Stimulated activated CD4-positive, alpha-beta T cell treated with anti-CD3 and anti-CD28 coated beads, Interleukin-4, amount 100 ng/mL, for 1 hour (primary cell): ENCODE measurements at regions not wholly inside any gene's neighbourhood (a gene's known extent, or its start where the extent isn't known, plus 50 kb on each side); places are given as distances from the start of the nearest gene placed in this dataset.
"Not testable (repeated sequence)": the region's sequence is repeated elsewhere in the genome, so short reads cannot be mapped to it uniquely, and the experiment has no call there.

Experiments used
- DNase-seq: peaks from one replicate; pipeline ENCODE4 v3.0.0-alpha.2; 2020

- DNase-seq = not testable (repeated sequence)
Observed at GRCh38 chr9:63912451-63912850, 1372.6 kb downstream of the FOXD4L5 start.

DNA sequence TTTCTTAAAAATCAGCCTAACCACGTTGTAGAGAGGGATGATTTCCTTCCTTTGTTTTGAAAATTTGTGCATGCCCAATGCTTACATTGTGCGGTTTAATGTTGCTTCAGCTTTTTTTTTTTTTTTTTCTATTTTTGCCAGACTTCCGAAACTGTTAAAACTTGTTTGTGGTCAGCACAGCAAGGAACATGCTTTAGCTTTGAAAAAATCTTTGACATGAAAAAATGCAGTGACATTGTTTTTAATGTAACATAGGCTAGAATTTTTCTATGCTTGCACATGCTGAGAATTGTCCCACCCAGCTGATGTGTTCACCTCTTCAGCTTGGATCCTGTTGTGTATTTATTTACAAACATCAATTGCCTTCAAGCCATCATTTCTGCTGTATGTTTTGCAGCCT, 1375.9 kb downstream of the FOXD4L5 start:
- DNase-seq = not testable (repeated sequence)

- DNase-seq = not testable (repeated sequence)
Observed at GRCh38 chr9:63899637-63900190, 1385.3 kb downstream of the FOXD4L5 start.

- DNase-seq = not testable (repeated sequence)
Observed at GRCh38 chr9:63881386-63881785, 1403.6 kb downstream of the FOXD4L5 start.

DNA sequence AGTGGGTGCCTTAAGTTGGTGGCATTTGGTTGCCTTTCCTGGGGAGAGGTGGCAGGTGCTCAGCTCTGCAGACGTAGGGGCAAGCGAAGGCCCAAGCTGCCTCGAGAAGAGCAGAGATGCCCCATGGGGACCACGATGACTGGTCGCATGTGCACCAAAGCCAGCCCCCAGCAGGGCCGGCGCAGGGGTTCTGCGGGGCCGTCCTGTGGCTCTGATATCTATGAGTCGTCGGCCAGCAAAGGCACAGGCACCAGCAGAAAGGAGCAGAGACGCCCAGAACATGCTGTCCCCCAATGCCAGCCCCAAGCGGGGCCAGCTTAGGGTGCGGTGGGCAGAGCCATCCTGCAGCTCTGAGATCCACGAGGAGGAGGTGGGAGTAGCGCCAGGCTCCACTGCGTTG, 1408.6 kb downstream of the FOXD4L5 start:
- DNase-seq = not testable (repeated sequence)

DNA sequence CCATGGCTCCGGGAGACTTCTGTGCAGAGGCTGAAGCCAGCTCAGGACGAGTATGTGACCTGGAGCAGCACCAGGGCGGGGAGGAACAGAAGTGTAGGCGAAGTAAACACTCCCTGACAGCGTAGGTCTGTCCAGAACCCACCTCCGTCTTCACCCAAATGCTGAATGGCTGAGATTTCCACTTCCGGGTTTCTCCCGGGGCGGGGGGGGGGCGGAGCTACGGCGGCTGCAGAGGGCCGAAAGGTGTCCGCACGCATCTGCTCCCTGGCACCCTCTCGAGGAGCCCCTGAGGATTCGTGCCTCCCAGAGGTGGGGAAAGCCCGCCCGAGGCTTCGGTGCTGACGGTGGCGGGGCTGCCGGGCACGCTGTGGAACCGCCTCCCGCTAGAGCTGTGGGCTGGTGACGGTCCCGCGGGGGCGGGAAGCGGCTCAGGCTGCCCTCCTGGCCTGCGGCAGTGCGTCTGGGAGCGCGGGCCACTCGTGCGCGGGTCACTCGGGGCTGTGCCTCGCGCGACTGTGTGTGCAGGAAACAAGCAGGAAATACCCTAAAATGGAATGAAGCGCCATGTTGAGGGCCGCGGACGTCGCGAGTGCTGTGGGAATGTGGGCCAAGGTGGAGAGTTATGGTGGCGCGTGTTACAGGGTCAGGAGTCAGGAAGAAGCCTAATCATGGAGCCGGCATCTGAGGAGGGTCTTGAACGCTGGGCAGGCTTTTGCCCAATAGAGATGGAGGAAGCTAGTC, 1425.4 kb downstream of the FOXD4L5 start:
- DNase-seq = no peak

DNA sequence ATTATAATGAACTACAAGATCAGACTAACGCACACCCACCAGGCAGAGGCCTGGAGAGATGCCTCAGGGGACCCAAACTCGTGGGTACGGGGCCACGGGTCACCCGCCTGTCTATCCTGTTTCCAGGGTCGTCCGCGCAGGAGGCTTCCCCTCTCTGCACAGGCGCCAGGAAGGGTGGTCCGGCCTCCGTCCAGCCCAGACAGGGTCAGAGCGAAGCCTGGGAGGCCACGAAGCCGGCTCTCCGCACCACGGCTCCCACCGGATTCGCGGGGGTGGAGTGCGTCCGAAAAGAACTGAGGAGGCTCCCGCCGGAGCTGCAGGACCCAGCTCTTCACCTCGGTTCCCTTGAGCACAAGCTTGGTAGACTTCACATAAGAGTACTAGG, 1425.9 kb downstream of the FOXD4L5 start:
- not testable (repeated sequence) for DNase-seq

DNA sequence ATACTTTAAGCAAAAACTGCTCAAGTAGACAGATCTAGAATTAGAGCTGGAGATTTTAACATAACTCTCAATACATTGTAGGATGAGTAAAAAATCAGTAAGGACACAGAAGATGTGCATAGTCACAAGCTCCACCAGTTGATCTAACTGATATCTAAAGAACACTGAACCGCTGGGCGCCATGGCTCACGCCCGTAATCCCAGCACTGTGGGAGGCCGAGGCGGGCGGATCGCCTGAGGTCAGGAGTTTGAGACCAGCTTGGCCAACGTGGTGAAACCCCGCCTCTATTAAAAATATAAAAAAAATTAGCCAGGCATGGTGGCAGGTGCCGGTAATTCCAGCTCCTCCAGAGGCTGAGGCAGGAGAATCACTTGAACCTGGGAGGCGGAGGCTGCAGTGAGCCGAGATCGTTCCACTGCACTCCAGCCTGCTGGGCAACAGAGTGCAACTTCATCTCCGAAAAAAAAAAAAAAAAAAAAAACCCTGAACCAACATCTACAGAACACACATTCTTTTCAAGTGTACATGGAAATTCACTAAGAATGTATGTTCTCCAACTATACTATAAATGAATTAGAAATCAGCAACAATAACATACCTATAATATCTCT, 1431.8 kb downstream of the FOXD4L5 start:
- DNase-seq = not testable (repeated sequence)

GRCh38 chr9:63824804-63825203, 1460.2 kb downstream of the FOXD4L5 start:
- not testable (repeated sequence) for DNase-seq

GRCh38 chr9:63823375-63824201, 1461.4 kb downstream of the FOXD4L5 start:
- not testable (repeated sequence) for DNase-seq

DNA sequence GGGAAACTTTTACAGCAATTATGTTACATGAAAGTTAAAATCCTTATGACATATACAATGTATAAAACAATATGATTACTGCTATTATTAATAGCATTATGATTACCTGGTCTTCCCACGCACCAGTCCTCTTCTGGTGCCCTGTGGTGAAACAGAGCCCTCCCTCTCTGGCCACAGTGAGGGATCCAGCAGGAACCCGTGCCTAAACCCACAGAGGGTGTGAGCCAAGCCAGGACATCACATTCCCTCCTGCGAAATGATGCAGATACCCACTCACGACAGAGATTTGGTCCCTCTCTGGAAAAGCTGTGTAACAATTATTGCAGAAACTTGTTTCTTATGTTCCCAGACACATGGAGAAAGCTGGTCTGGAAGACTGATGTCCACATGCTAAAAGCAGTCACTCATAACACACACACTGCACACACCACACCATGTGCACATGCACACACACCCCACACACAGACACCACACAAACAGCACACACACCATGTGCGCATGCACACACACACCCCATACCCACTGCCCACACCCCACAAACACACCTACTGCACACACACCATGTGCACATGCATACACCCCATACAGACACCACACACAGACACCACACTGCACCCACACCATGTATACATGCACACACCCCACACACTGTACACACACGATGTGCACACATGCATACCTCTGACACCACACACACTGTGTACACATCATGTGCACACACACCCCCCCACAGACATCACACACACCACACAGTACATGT, 1462.2 kb downstream of the FOXD4L5 start:
- DNase-seq = not testable (repeated sequence)

DNA sequence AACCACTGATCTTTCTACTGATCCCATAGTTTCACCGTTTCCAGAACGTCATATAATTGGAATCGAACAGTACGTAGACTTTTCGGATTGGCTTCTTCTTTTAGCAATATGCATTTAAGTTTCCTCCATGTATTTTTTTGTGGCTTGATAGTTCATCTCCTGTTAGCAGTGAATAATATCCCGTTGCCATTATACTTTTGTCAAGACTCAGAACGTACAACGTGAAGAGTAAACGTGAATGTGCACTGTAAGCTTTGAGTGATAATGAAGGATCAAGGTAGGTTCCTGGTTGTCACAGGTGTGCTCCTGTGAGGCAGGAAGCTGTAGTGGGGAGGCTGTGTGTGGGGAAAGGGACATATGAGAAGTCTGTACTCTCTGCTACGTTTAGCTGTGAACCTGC, 1463.7 kb downstream of the FOXD4L5 start:
- DNase-seq = not testable (repeated sequence)

DNA sequence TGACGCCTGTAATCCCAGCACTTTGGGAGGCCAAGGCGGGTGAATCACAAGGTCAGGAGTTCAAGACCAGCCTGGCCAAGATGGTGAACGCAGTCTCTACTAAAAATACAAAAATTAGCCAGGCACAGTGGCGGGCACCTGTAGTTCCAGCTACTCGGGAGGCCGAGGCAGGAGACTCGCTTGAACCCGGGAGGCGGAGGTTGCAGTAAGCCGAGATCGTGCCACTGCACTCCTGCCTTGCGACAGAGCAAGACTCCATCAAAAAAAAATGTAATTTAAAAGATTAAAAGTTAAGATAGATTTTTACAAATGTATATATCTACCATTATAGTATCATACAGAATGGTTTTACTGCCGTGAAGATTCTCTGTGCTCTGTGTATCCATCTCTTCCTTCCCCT, 1464.1 kb downstream of the FOXD4L5 start:
- not testable (repeated sequence) for DNase-seq

- DNase-seq = not testable (repeated sequence)
Observed at GRCh38 chr9:63820383-63820782, 1464.6 kb downstream of the FOXD4L5 start.

- peak; percentile 54 for DNase-seq
Observed at GRCh38 chr9:63817622-63818518, 1467.1 kb downstream of the FOXD4L5 start.

DNA sequence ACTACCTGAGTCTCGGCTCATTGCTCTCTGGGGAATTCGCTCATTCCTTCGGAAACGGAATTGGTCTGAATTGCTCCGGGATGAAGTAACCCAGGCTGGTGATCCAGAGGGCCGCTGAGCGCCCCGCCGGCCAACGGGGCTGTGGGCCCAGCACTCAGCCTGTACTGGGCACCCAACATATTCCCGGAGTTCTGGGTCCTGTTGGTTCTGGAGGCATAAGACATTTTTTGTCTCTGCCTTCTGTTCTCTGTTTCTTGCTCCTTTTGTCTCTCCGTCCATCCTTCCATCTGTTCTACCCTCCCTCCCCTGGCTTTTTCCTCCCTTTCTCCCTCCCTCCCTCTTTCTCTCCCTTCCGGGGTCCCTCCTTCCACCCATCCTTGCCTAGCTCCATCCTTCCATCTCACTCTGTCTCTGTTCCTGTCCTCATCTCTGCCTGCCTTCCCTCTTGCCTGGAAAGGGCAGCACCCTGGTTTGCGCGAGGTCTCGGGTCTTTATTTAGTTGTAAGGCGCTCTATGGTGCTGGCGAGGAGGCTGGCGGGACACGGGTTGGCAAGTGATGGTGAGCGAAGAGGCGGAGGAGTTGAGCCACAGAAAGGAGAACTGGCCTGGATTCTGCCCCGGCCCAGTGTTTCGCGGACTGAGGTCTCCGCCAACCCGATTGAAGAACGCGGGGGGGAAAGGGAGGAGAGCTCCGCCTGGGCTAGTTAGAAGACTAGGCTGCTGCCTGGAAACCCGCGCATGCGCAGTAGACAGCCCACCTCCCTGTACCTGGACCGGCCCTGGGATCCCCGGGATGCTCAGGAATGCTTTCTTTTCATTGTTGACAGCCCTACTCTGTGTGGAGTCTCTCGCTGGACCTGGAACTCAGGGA, 1468.0 kb downstream of the FOXD4L5 start:
- DNase-seq = peak; percentile 74

- DNase-seq = not testable (repeated sequence)
Observed at GRCh38 chr9:63814970-63815669, 1469.9 kb downstream of the FOXD4L5 start.

DNA sequence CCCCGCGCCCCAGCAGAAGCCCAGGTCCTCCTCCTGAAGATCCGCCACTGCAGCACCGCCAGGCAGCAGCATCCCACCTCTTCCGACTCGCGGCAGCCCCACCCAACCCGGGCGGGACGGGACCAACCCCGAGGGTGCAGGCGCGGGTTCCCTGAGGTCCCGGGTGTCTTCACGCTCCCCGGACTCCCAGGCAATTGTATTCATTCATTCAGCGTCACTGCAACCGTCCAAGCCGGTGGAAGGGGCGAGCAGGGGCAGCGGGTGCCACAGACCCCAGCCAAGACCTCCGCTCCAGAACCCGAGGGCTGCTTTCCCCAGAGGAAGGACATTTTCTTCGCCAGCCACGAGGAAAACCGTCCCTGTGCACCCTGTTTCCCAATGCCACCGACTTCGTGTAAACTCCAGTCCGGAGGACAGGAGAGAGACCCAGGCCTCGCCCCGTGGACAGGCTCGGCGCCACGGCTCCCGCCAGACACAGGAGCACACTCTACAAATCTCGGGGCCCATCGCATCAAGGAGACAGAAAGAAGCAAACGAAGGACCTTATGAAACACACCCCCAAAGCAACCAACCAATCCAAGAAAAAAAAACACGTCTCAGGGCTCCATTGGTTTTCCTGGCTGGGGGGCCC, 1471.5 kb downstream of the FOXD4L5 start:
- not testable (repeated sequence) for DNase-seq

GRCh38 chr9:63812822-63813221, 1472.2 kb downstream of the FOXD4L5 start:
- DNase-seq = not testable (repeated sequence)
